ENCODE measurements at regions not wholly inside any gene's neighbourhood (a gene's known extent, or its start where the extent isn't known, plus 50 kb on each side); places are given as distances from the start of the nearest gene placed in this dataset.

GRCh38 chr10:124283949-124284250 lies 134.8 kb downstream of the OAT start:
- Histone ChIP-seq H3K4me2 (ENCODE audit: low read length) (no peak overlapping the region), H3K4me3 (ENCODE audit: low read depth, low read length) (no peak overlapping the region), H3K9me3 (ENCODE audit: insufficient read depth, low read depth, low read length) (peaks cover 6% of the 10 kb centered on the region), H3K27me3 (ENCODE audit: insufficient read depth, low read length) (no peaks in the 10 kb centered on the region), H2AFZ (ENCODE audit: insufficient read depth, low read length, poor library complexity) (no peak overlapping the region), H3K36me3 (ENCODE audit: control insufficient read depth in 1 of 2, insufficient read depth in 2 of 2, low read length in 2 of 2) (no peaks in the 10 kb centered on the region), H3K14ac (ENCODE audit: low read length) (no peak overlapping the region), H4K12ac (ENCODE audit: low read depth, low read length) (no peak overlapping the region), H2BK5ac (ENCODE audit: low read depth, low read length, poor library complexity) (no peak overlapping the region), H3K18ac (ENCODE audit: low read length) (no peak overlapping the region), H4K8ac (ENCODE audit: low read depth, low read length) (no peak overlapping the region), H3K9ac (ENCODE audit: low read length) (no peak overlapping the region), H3K79me2 (ENCODE audit: control insufficient read depth, insufficient read depth, low read length, poor library complexity) (no peaks in the 10 kb centered on the region), H2BK120ac (ENCODE audit: insufficient read depth, low read length, poor library complexity) (no peak overlapping the region), H3K4me1 (ENCODE audit: control insufficient read depth in 1 of 2, insufficient read depth in 2 of 2, low read length in 2 of 2) (no peaks in the 10 kb centered on the region), H2AK5ac (ENCODE audit: low read length) (no peak overlapping the region), H3K79me1 (ENCODE audit: low read length) (no peaks in the 10 kb centered on the region), H3K4ac (ENCODE audit: low read depth, low read length) (no peak overlapping the region), H4K91ac (ENCODE audit: low read depth, low read length) (no peak overlapping the region), H3K23ac (ENCODE audit: low read length) (no peak overlapping the region), H3K27ac (ENCODE audit: low read depth, low read length) (no peak overlapping the region), H2BK12ac (ENCODE audit: low read length) (no peak overlapping the region)
- no peak for DNase-seq
- WGBS (ENCODE audit: extremely low coverage, insufficient coverage, insufficient read length), result no CpG with 5 or more reads among the region's 9 CpGs

DNA sequence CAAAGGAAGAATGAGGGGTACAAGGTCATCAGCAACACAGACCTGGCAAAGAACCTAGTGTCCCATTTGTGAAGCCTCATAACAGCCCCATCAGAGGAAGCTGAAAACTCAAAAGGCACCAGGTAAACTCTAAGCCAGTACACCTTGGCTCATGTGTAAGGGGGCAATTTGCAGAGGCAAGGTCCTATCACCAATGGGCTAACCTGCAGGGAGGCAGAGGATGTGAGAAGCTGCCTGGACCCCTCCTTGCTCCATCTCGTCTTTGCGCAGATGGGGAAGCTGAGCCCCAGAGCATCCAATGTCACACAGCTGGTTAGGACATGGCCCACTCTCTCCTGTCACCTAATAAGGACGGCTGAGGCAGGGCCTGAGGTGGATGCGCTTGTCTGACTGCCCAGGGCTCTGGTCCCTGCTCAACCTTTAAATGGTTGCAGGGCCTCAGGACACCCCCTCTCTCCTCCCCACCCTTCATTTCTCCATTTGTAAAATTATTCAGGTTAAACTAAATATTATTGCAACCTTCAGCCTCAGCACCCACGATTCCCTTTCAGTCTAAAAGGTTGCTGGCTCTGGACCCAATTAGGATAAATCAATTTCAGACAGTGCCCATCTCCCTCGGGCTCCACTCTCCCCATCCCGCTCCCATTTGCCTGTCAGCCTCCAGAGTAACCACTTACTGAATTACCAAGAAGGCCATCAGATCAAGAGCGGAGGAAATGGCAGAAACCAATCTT lies 135.3 kb downstream of the OAT start:
- no peak overlapping the region for H3K9ac ChIP-seq (ENCODE audit: low read length)
- H2BK5ac ChIP-seq (ENCODE audit: low read depth, low read length, poor library complexity), result no peak overlapping the region
- H2AFZ ChIP-seq (ENCODE audit: insufficient read depth, low read length, poor library complexity), result no peak overlapping the region
- H3K18ac ChIP-seq (ENCODE audit: low read length), result no peak overlapping the region
- H3K23ac ChIP-seq (ENCODE audit: low read length), result no peak overlapping the region
- no peak overlapping the region for H3K4me2 ChIP-seq (ENCODE audit: low read length)
- no peaks in the 10 kb centered on the region for H3K4me1 ChIP-seq (ENCODE audit: control insufficient read depth in 1 of 2, insufficient read depth in 2 of 2, low read length in 2 of 2)
- no peak overlapping the region for H2BK120ac ChIP-seq (ENCODE audit: insufficient read depth, low read length, poor library complexity)
- H3K79me2 ChIP-seq (ENCODE audit: control insufficient read depth, insufficient read depth, low read length, poor library complexity), result no peaks in the 10 kb centered on the region
- no peak overlapping the region for H4K91ac ChIP-seq (ENCODE audit: low read depth, low read length)
- H3K14ac ChIP-seq (ENCODE audit: low read length), result no peak overlapping the region
- no peak overlapping the region for H4K8ac ChIP-seq (ENCODE audit: low read depth, low read length)
- H3K4ac ChIP-seq (ENCODE audit: low read depth, low read length), result no peak overlapping the region
- H2BK12ac ChIP-seq (ENCODE audit: low read length), result no peak overlapping the region
- peaks cover 8% of the 10 kb centered on the region for H3K9me3 ChIP-seq (ENCODE audit: insufficient read depth, low read depth, low read length)
- no CpG with 5 or more reads among the region's 8 CpGs for WGBS (ENCODE audit: extremely low coverage, insufficient coverage, insufficient read length)
- H3K36me3 ChIP-seq (ENCODE audit: control insufficient read depth in 1 of 2, insufficient read depth in 2 of 2, low read length in 2 of 2), result no peaks in the 10 kb centered on the region
- H3K27ac ChIP-seq (ENCODE audit: low read depth, low read length), result no peak overlapping the region
- no peak overlapping the region for H3K4me3 ChIP-seq (ENCODE audit: low read depth, low read length)
- no peaks in the 10 kb centered on the region for H3K79me1 ChIP-seq (ENCODE audit: low read length)
- no peak overlapping the region for H2AK5ac ChIP-seq (ENCODE audit: low read length)
- no peak for DNase-seq
- no peaks in the 10 kb centered on the region for H3K27me3 ChIP-seq (ENCODE audit: insufficient read depth, low read length)
- H4K12ac ChIP-seq (ENCODE audit: low read depth, low read length), result no peak overlapping the region

DNA sequence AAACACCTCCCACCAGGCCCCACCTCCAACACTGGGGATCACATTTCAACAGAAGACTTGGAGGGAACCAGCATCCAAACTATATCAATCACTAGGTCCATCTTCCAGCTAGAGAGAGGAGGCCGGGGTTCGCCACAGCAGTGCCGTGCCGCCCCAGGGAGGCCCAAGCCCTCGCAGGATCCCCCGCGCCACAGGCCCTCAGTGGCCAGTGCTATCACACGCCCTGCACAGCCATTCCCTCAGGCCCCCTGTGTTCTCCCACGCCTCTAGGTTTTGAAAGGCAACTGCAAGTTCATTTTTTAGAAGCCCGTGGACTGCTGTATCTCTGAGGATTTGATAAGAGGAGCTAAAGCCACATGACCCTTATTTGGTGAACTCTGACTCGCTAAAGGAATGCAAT lies 136.4 kb downstream of the OAT start:
- H3K23ac ChIP-seq (ENCODE audit: low read length), result no peak overlapping the region
- H3K4ac ChIP-seq (ENCODE audit: low read depth, low read length), result no peak overlapping the region
- no peaks in the 10 kb centered on the region for H3K4me1 ChIP-seq (ENCODE audit: control insufficient read depth in 1 of 2, insufficient read depth in 2 of 2, low read length in 2 of 2)
- H3K18ac ChIP-seq (ENCODE audit: low read length), result no peak overlapping the region
- no peak overlapping the region for H4K8ac ChIP-seq (ENCODE audit: low read depth, low read length)
- no peak overlapping the region for H3K27ac ChIP-seq (ENCODE audit: low read depth, low read length)
- H3K4me2 ChIP-seq (ENCODE audit: low read length), result no peak overlapping the region
- no peak overlapping the region for H2AK5ac ChIP-seq (ENCODE audit: low read length)
- no peak for DNase-seq
- H3K14ac ChIP-seq (ENCODE audit: low read length), result no peak overlapping the region
- no peak overlapping the region for H3K4me3 ChIP-seq (ENCODE audit: low read depth, low read length)
- H3K27me3 ChIP-seq (ENCODE audit: insufficient read depth, low read length), result no peaks in the 10 kb centered on the region
- H2BK5ac ChIP-seq (ENCODE audit: low read depth, low read length, poor library complexity), result no peak overlapping the region
- no peaks in the 10 kb centered on the region for H3K79me1 ChIP-seq (ENCODE audit: low read length)
- no peak overlapping the region for H4K91ac ChIP-seq (ENCODE audit: low read depth, low read length)
- H3K9ac ChIP-seq (ENCODE audit: low read length), result no peak overlapping the region
- WGBS (ENCODE audit: extremely low coverage, insufficient coverage, insufficient read length), result no CpG with 5 or more reads among the region's 11 CpGs
- H3K79me2 ChIP-seq (ENCODE audit: control insufficient read depth, insufficient read depth, low read length, poor library complexity), result no peaks in the 10 kb centered on the region
- no peak overlapping the region for H2BK120ac ChIP-seq (ENCODE audit: insufficient read depth, low read length, poor library complexity)
- peaks cover 9% of the 10 kb centered on the region for H3K9me3 ChIP-seq (ENCODE audit: insufficient read depth, low read depth, low read length)
- H4K12ac ChIP-seq (ENCODE audit: low read depth, low read length), result no peak overlapping the region
- no peaks in the 10 kb centered on the region for H3K36me3 ChIP-seq (ENCODE audit: control insufficient read depth in 1 of 2, insufficient read depth in 2 of 2, low read length in 2 of 2)
- no peak overlapping the region for H2BK12ac ChIP-seq (ENCODE audit: low read length)
- H2AFZ ChIP-seq (ENCODE audit: insufficient read depth, low read length, poor library complexity), result no peak overlapping the region

DNA sequence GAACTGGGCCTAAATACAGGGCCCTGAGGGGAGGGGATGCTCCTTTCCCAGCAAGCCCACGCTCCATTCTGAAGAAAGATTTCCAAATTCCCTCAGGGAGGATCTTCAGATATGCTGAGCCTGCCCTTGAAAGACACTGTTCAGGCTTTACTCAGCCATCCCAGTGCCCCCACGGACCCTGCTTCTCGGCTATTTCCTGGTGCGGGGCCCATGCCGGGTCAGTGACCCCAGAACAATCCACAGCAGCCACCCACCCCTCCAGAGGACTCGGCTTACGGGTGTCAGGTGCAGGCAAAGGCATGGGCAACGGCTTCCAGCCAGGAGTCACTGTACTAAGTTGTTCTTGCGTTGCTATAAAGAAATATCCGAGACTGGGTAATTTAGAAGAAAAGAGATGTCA lies 137.1 kb downstream of the OAT start:
- H3K27ac ChIP-seq (ENCODE audit: low read depth, low read length), result no peak overlapping the region
- no CpG with 5 or more reads among the region's 10 CpGs for WGBS (ENCODE audit: extremely low coverage, insufficient coverage, insufficient read length)
- no peak overlapping the region for H2AFZ ChIP-seq (ENCODE audit: insufficient read depth, low read length, poor library complexity)

More for the DNA sequence above, 137.1 kb downstream of the OAT start:
- H3K9me3 ChIP-seq (ENCODE audit: insufficient read depth, low read depth, low read length), result peaks cover 9% of the 10 kb centered on the region
- no peak overlapping the region for H3K4me3 ChIP-seq (ENCODE audit: low read depth, low read length)
- no peak overlapping the region for H3K4me2 ChIP-seq (ENCODE audit: low read length)
- no peak overlapping the region for H2BK120ac ChIP-seq (ENCODE audit: insufficient read depth, low read length, poor library complexity)
- H3K79me2 ChIP-seq (ENCODE audit: control insufficient read depth, insufficient read depth, low read length, poor library complexity), result no peaks in the 10 kb centered on the region
- H3K4me1 ChIP-seq (ENCODE audit: control insufficient read depth in 1 of 2, insufficient read depth in 2 of 2, low read length in 2 of 2), result no peaks in the 10 kb centered on the region
- no peaks in the 10 kb centered on the region for H3K36me3 ChIP-seq (ENCODE audit: control insufficient read depth in 1 of 2, insufficient read depth in 2 of 2, low read length in 2 of 2)
- no peak overlapping the region for H4K91ac ChIP-seq (ENCODE audit: low read depth, low read length)
- H2BK5ac ChIP-seq (ENCODE audit: low read depth, low read length, poor library complexity), result no peak overlapping the region
- H4K12ac ChIP-seq (ENCODE audit: low read depth, low read length), result no peak overlapping the region
- H3K23ac ChIP-seq (ENCODE audit: low read length), result no peak overlapping the region
- H3K79me1 ChIP-seq (ENCODE audit: low read length), result no peaks in the 10 kb centered on the region
- H2BK12ac ChIP-seq (ENCODE audit: low read length), result no peak overlapping the region
- no peak overlapping the region for H3K18ac ChIP-seq (ENCODE audit: low read length)
- H4K8ac ChIP-seq (ENCODE audit: low read depth, low read length), result no peak overlapping the region
- no peak overlapping the region for H3K9ac ChIP-seq (ENCODE audit: low read length)
- no peak overlapping the region for H3K14ac ChIP-seq (ENCODE audit: low read length)
- H2AK5ac ChIP-seq (ENCODE audit: low read length), result no peak overlapping the region
- no peak for DNase-seq
- H3K27me3 ChIP-seq (ENCODE audit: insufficient read depth, low read length), result no peaks in the 10 kb centered on the region
- H3K4ac ChIP-seq (ENCODE audit: low read depth, low read length), result no peak overlapping the region
